H1 (cell line): ENCODE measurements at regions not wholly inside any gene's neighbourhood (a gene's known extent, or its start where the extent isn't known, plus 50 kb on each side); places are given as distances from the start of the nearest gene placed in this dataset.

Experiments
- CTCF ChIA-PET: fragments of 300-600 bp; sonication (Branson Sonifier 250); formaldehyde crosslinking; loops from one replicate; lab custom pipeline; 2021; ENCODE audit not compliant: partially characterized antibody; lab: Charles Lee
- POLR2A ChIA-PET: fragments of 300-600 bp; sonication (Branson Sonifier 250); formaldehyde crosslinking; loops from one replicate; lab custom pipeline; 2021; ENCODE audit warnings: inconsistent platforms; ENCODE audit not compliant: partially characterized antibody; lab: Charles Lee
- DNase-seq, 2 experiments: peaks; one replicate each; pipeline versions ENCODE4 v3.0.0 to v3.0.0-alpha.2; 2010 to 2022; ENCODE audit warnings: low spot score in 2 of 2, low read depth in 1 of 2, mixed read lengths in 1 of 2
- FAIRE-seq: peaks from 2 replicates; lab custom pipeline; 2011; peaks lifted over from hg19 to GRCh38; lab: Jason Lieb, UNC
- H2AFZ ChIP-seq: 2 replicates; pipeline ENCODE4 v1.8.1; 2012; ENCODE audit warnings: low read length, inconsistent platforms
- H2AK5ac ChIP-seq: 2 replicates; pipeline ENCODE4 v1.6.1; 2013; ENCODE audit warnings: low read depth, low read length
- H2BK120ac ChIP-seq: replicated peaks from 2 replicates; pipeline ENCODE3; 2013; ENCODE audit warnings: low read depth, low read length, inconsistent platforms
- H2BK12ac ChIP-seq: 2 replicates; pipeline ENCODE4 v1.6.1; 2013; ENCODE audit warnings: low read depth, low read length
- H2BK15ac ChIP-seq: 2 replicates; pipeline ENCODE4 v1.6.1; 2013; ENCODE audit warnings: low read length
- H2BK20ac ChIP-seq: 2 replicates; pipeline ENCODE4 v1.6.1; 2013; ENCODE audit warnings: low read length
- H2BK5ac ChIP-seq: 2 replicates; pipeline ENCODE4 v1.6.1; 2013; ENCODE audit warnings: low read depth, low read length
- H3K14ac ChIP-seq: 2 replicates; pipeline ENCODE4 v1.6.1; 2013; ENCODE audit warnings: inconsistent platforms; ENCODE audit not compliant: insufficient read length
- H3K18ac ChIP-seq: 2 replicates; pipeline ENCODE4 v1.6.1; 2013; ENCODE audit warnings: low read length; ENCODE audit errors: extremely low read depth
- H3K23ac ChIP-seq: 2 replicates; pipeline ENCODE4 v1.6.1; 2013; ENCODE audit warnings: inconsistent platforms; ENCODE audit not compliant: insufficient read length
- H3K23me2 ChIP-seq: 2 replicates; pipeline ENCODE4 v1.6.1; 2013; ENCODE audit warnings: low read depth, low read length
- H3K27ac ChIP-seq: 2 replicates; pipeline ENCODE4 v1.6.1; 2011; ENCODE audit warnings: low read depth, low read length, inconsistent platforms
- H3K27me3 ChIP-seq, 4 experiments: replicated peaks in 1 of 4; 1 replicate in 1 of 4; 2 replicates in 3 of 4; pipeline versions ENCODE4 v1.6.1 to v1.8.1; 2011 to 2013; ENCODE audit warnings: low read length in 3 of 4, mild to moderate bottlenecking in 3 of 4, inconsistent platforms in 2 of 4, mixed read lengths in 2 of 4, moderate library complexity in 1 of 4; ENCODE audit not compliant: control insufficient read depth in 3 of 4, insufficient read depth in 3 of 4; ENCODE audit errors: extremely low read depth in 1 of 4
- H3K36me3 ChIP-seq, 4 experiments: 2 replicates each; pipeline versions ENCODE4 v1.6.1 to v1.8.1; 2011 to 2013; ENCODE audit warnings: mild to moderate bottlenecking in 4 of 4, low read length in 3 of 4, moderate library complexity in 2 of 4, control low read depth in 1 of 4, inconsistent platforms in 1 of 4; ENCODE audit not compliant: insufficient read depth in 4 of 4, control insufficient read depth in 2 of 4
- H3K4ac ChIP-seq: replicated peaks from 2 replicates; pipeline ENCODE3; 2013; ENCODE audit warnings: low read length, low read depth, mixed read lengths, inconsistent platforms; ENCODE audit not compliant: insufficient read length
- H3K4me1 ChIP-seq, 4 experiments: replicated peaks in 1 of 4; 1 replicate in 1 of 4; 2 replicates in 3 of 4; pipeline versions ENCODE4 v1.6.1 to v1.8.1; 2011 to 2013; ENCODE audit warnings: low read length in 3 of 4, inconsistent platforms in 2 of 4, mixed read lengths in 1 of 4; ENCODE audit not compliant: insufficient read depth in 4 of 4, control insufficient read depth in 3 of 4
- H3K4me2 ChIP-seq, 2 experiments: 2 replicates each; pipeline versions ENCODE4 v1.6.1 to v1.8.1; 2011 to 2013; ENCODE audit warnings: low read depth in 2 of 2, low read length in 2 of 2, control low read depth in 1 of 2, inconsistent platforms in 1 of 2, mild to moderate bottlenecking in 1 of 2; ENCODE audit not compliant: insufficient read depth in 1 of 2
- H3K4me3 ChIP-seq, 4 experiments: fragments of 200-600, 300-600 bp in 1 of 4; sonication (generic), shearing (Covaris generic), sonication (Bioruptor Twin) in 1 of 4; 2 replicates each; pipeline versions ENCODE4 v1.5.1 to v1.8.1; 2011 to 2016; ENCODE audit warnings: low read length in 4 of 4, low read depth in 3 of 4, control low read depth in 2 of 4, inconsistent platforms in 2 of 4, mild to moderate bottlenecking in 2 of 4, mixed read lengths in 1 of 4, moderate library complexity in 1 of 4; ENCODE audit not compliant: insufficient read depth in 2 of 4; ENCODE audit errors: extremely low read depth in 1 of 4
- H3K56ac ChIP-seq: replicated peaks from 2 replicates; pipeline ENCODE3; 2013; ENCODE audit warnings: low read depth, mild to moderate bottlenecking, mixed read lengths, low read length, inconsistent platforms; ENCODE audit not compliant: insufficient read length
- H3K79me1 ChIP-seq: 2 replicates; pipeline ENCODE4 v1.6.1; 2013; ENCODE audit warnings: low read depth, low read length, control low read depth
- H3K79me2 ChIP-seq, 2 experiments: 2 replicates each; pipeline versions ENCODE4 v1.6.1 to v1.8.1; 2012 to 2013; ENCODE audit warnings: low read length in 2 of 2, mild to moderate bottlenecking in 2 of 2, inconsistent platforms in 1 of 2; ENCODE audit not compliant: insufficient read depth in 2 of 2, control insufficient read depth in 1 of 2
- H3K9ac ChIP-seq, 4 experiments: replicated peaks in 1 of 4; 1 replicate in 1 of 4; 2 replicates in 3 of 4; pipeline versions ENCODE4 v1.6.1 to v1.8.1; 2011 to 2013; ENCODE audit warnings: low read depth in 3 of 4, low read length in 3 of 4, control low read depth in 2 of 4, mild to moderate bottlenecking in 2 of 4, moderate library complexity in 2 of 4, inconsistent platforms in 1 of 4; ENCODE audit errors: extremely low read depth in 1 of 4
- H3K9me3 ChIP-seq, 2 experiments: 2 replicates each; pipeline versions ENCODE4 v1.6.1 to v1.8.1; 2012 to 2013; ENCODE audit warnings: mild to moderate bottlenecking in 2 of 2, moderate library complexity in 2 of 2, control low read depth in 1 of 2, inconsistent platforms in 1 of 2, low read depth in 1 of 2, low read length in 1 of 2, mixed read lengths in 1 of 2; ENCODE audit not compliant: insufficient read depth in 2 of 2
- H4K20me1 ChIP-seq, 2 experiments: replicated peaks in 1 of 2; 2 replicates each; pipeline versions ENCODE3 to v1.8.1; 2011 to 2013; ENCODE audit warnings: inconsistent platforms in 2 of 2, low read length in 2 of 2, mild to moderate bottlenecking in 1 of 2; ENCODE audit not compliant: insufficient read depth in 2 of 2, control insufficient read depth in 1 of 2
- H4K5ac ChIP-seq: 2 replicates; pipeline ENCODE4 v1.6.1; 2013; ENCODE audit warnings: low read length, low read depth, mixed read lengths, inconsistent platforms; ENCODE audit not compliant: insufficient read length
- H4K8ac ChIP-seq: 2 replicates; pipeline ENCODE4 v1.8.0; 2013; ENCODE audit warnings: mild to moderate bottlenecking, moderate library complexity, low read length, inconsistent platforms; ENCODE audit not compliant: insufficient read depth; ENCODE audit errors: extremely low read depth
- H4K91ac ChIP-seq: replicated peaks from 2 replicates; pipeline ENCODE3; 2013; ENCODE audit warnings: low read length, mixed read lengths, inconsistent platforms; ENCODE audit not compliant: insufficient read length
- WGBS, 2 experiments: shearing (Covaris generic) in 1 of 2; methylation state at CpG; one replicate each; pipeline versions ENCODE4 v1.1.6 to v1.1.7; 2013 to 2015; ENCODE audit warnings: low lambda C conversion rate in 2 of 2, mixed read lengths in 2 of 2, inconsistent platforms in 1 of 2, low coverage in 1 of 2, missing lambda C conversion rate in 1 of 2; ENCODE audit not compliant: insufficient replicate concordance in 2 of 2, insufficient coverage in 1 of 2, insufficient read length in 1 of 2; ENCODE audit errors: extremely low coverage in 1 of 2, missing lambda C conversion rate in 1 of 2; 5-methylcytosine and 5-hydroxymethylcytosine counted together

GRCh38 chr6:51526049-51526448 lies 561.4 kb downstream of the PKHD1 start:
- H3K27me3 ChIP-seq = 0 out of 7 replicates have a peak, but pooled peaks cover 0 to under 1% (median 0%) of the 10 kb centered on the region in 4 experiments
- H3K9ac ChIP-seq = no peak overlapping the region
- no peaks in the 10 kb centered on the region for H3K9me3 ChIP-seq
- H2BK20ac ChIP-seq = no peak overlapping the region
- peaks cover 0 to 4% (median 1%) of the 10 kb centered on the region in 4 experiments; a peak in 2 of 7 replicates for H3K4me1 ChIP-seq
- H3K4me2 ChIP-seq = no peak overlapping the region
- no peak overlapping the region for H2BK120ac ChIP-seq
- H3K4me3 ChIP-seq = no peak overlapping the region
- no peak overlapping the region for H2BK15ac ChIP-seq
- no peak overlapping the region for H3K4ac ChIP-seq
- no peak overlapping the region for H3K18ac ChIP-seq
- no peak overlapping the region for H3K27ac ChIP-seq
- no peak overlapping the region for H2BK12ac ChIP-seq
- no peaks in the 10 kb centered on the region for H3K36me3 ChIP-seq
- CTCF ChIA-PET = interaction anchor here (1.2 kb wide), 1 partner anchor 11 kb away, joined by 3 read pairs; no protein-coding TSS in a partner anchor
- H3K79me1 ChIP-seq = no peaks in the 10 kb centered on the region
- no peak overlapping the region for H3K56ac ChIP-seq
- no peak overlapping the region for H2AFZ ChIP-seq
- H4K91ac ChIP-seq = no peak overlapping the region
- WGBS, 2 experiments = 95% methylated on average over 3 of the region's 3 CpGs; no CpG with 5 or more reads in 1 of the 2 experiments
- no peak overlapping the region for H2BK5ac ChIP-seq
- no peak for FAIRE-seq
- no peak overlapping the region for H3K14ac ChIP-seq
- H4K8ac ChIP-seq = no peak overlapping the region
- H3K79me2 ChIP-seq = no peaks in the 10 kb centered on the region
- no peak overlapping the region for H2AK5ac ChIP-seq
- no peak overlapping the region for H4K5ac ChIP-seq
- POLR2A ChIA-PET = no interaction called here
- H3K23ac ChIP-seq = no peak overlapping the region
- no peaks in the 10 kb centered on the region for H3K23me2 ChIP-seq
- H4K20me1 ChIP-seq = no peaks in the 10 kb centered on the region
- no peak for DNase-seq
